ENCODE measurements at regions not wholly inside any gene's neighbourhood (a gene's known extent, or its start where the extent isn't known, plus 50 kb on each side); places are given as distances from the start of the nearest gene placed in this dataset.

DNA sequence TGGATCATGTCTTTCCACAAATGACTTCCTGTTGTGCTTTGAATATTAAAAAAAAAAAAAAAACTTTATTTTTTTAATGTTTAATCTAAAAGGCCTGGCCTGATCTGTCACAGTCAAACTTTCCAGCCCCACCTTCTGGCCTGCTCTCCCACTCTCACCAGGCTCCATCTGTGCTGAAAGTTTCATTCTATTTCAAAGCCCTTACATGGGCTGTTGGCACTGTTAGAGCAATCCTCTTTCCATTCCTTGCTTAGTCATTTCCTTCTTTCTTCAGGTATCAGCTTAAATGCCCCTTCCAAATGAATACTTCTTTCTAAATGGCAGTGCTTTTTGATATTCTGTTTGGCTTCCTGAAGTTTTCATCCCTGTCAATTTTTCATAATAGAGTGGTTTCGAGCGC, 1104.8 kb upstream of the C9orf72 start (continued):
- no peak for TF ChIP-seq CTCF (IDR thresholded peaks at IDR 0.05 in 2 of 3, conservative IDR thresholded peaks at IDR 0.05 in 1 of 3; ENCODE audit: borderline replicate concordance in 1 of 3, insufficient read depth in 1 of 3, low read depth in 2 of 3, low read length in 2 of 3)
- TF ChIP-seq, protein P1, sequence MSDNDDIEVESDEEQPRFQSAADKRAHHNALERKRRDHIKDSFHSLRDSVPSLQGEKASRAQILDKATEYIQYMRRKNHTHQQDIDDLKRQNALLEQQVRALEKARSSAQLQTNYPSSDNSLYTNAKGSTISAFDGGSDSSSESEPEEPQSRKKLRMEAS (IDR thresholded peaks at IDR 0.05), result no peak

- H3K27ac ChIP-seq (ENCODE audit: low read depth, low read length), result no peak overlapping the region
- CTCF ChIA-PET, result no interaction called here
- TF ChIP-seq ZFX (IDR thresholded peaks at IDR 0.05), result no peak
- no peak for TF ChIP-seq SRF (IDR thresholded peaks at IDR 0.05; ENCODE audit: low read depth)
- no peak for TF ChIP-seq CEBPB (IDR thresholded peaks at IDR 0.05; ENCODE audit: low read depth)
- TF ChIP-seq SIN3A (IDR thresholded peaks at IDR 0.05; ENCODE audit: low read depth), result no peak
- no peak for TF ChIP-seq FOSL1 (IDR thresholded peaks at IDR 0.05; ENCODE audit: low read depth)
- TF ChIP-seq CBX3 (IDR thresholded peaks at IDR 0.05; ENCODE audit: low read depth), result no peak
- no peak for TF ChIP-seq RAD21 (IDR thresholded peaks at IDR 0.05; ENCODE audit: low read depth)
- no peak for TF ChIP-seq ZBTB33 (IDR thresholded peaks at IDR 0.05; ENCODE audit: extremely low read depth, insufficient replicate concordance, low read length)
- TF ChIP-seq, protein P2, sequence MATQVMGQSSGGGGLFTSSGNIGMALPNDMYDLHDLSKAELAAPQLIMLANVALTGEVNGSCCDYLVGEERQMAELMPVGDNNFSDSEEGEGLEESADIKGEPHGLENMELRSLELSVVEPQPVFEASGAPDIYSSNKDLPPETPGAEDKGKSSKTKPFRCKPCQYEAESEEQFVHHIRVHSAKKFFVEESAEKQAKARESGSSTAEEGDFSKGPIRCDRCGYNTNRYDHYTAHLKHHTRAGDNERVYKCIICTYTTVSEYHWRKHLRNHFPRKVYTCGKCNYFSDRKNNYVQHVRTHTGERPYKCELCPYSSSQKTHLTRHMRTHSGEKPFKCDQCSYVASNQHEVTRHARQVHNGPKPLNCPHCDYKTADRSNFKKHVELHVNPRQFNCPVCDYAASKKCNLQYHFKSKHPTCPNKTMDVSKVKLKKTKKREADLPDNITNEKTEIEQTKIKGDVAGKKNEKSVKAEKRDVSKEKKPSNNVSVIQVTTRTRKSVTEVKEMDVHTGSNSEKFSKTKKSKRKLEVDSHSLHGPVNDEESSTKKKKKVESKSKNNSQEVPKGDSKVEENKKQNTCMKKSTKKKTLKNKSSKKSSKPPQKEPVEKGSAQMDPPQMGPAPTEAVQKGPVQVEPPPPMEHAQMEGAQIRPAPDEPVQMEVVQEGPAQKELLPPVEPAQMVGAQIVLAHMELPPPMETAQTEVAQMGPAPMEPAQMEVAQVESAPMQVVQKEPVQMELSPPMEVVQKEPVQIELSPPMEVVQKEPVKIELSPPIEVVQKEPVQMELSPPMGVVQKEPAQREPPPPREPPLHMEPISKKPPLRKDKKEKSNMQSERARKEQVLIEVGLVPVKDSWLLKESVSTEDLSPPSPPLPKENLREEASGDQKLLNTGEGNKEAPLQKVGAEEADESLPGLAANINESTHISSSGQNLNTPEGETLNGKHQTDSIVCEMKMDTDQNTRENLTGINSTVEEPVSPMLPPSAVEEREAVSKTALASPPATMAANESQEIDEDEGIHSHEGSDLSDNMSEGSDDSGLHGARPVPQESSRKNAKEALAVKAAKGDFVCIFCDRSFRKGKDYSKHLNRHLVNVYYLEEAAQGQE (IDR thresholded peaks at IDR 0.05; ENCODE audit: low read depth), result no peak
- TF ChIP-seq EZH2 (IDR thresholded peaks at IDR 0.05), result no peak
- TF ChIP-seq, protein P3, sequence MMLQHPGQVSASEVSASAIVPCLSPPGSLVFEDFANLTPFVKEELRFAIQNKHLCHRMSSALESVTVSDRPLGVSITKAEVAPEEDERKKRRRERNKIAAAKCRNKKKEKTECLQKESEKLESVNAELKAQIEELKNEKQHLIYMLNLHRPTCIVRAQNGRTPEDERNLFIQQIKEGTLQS (IDR thresholded peaks at IDR 0.05), result no peak
- no peak for TF ChIP-seq ZNF274 (IDR thresholded peaks at IDR 0.05; ENCODE audit: low read depth, low read length)
- TF ChIP-seq ELF1 (IDR thresholded peaks at IDR 0.05; ENCODE audit: borderline replicate concordance, low read depth), result no peak
- no peak overlapping the region for H3K4me3 ChIP-seq (replicated peaks in 1 of 2; ENCODE audit: low read depth in 1 of 2, low read length in 2 of 2)
- RAD21 ChIA-PET (ENCODE audit: low non-redundant PET in 1 of 2, low total read pairs in 2 of 2, uncharacterized antibody in 2 of 2, unreplicated experiment in 2 of 2), result no interaction called here
- no TSS peak for BruUV-seq (replicated peaks)
- no peaks in the 10 kb centered on the region for H3K36me3 ChIP-seq (ENCODE audit: control insufficient read depth in 1 of 2, insufficient read depth in 2 of 2, low read length in 2 of 2)
- no peak for ATAC-seq
- no peak overlapping the region for H3K4me2 ChIP-seq (ENCODE audit: low read length)
- no peaks in the 10 kb centered on the region for H3K9me3 ChIP-seq (ENCODE audit: control insufficient read depth in 1 of 2, insufficient read depth in 1 of 2, low read depth in 1 of 2, low read length in 2 of 2)
- no peaks in the 10 kb centered on the region for H3K79me2 ChIP-seq (ENCODE audit: insufficient read depth, low read length)
- DNase-seq (ENCODE audit: low read depth, low spot score), result no peak
- H3K9ac ChIP-seq (ENCODE audit: low read length), result no peak overlapping the region
- H3K9me2 ChIP-seq (ENCODE audit: insufficient read depth), result no peaks in the 10 kb centered on the region
- no peaks in the 10 kb centered on the region for H3K27me3 ChIP-seq (ENCODE audit: insufficient read depth, low read length)
- POLR2A ChIA-PET, result no interaction called here
- H2AFZ ChIP-seq (ENCODE audit: low read depth, low read length, poor library complexity, severe bottlenecking), result no peak overlapping the region
- intact Hi-C loops (cut with micrococcal nuclease), result no loop called here
- H3K4me1 ChIP-seq (ENCODE audit: control insufficient read depth in 1 of 2, insufficient read depth in 2 of 2, low read length in 2 of 2), result no peaks in the 10 kb centered on the region
- no peaks in the 10 kb centered on the region for H4K20me1 ChIP-seq (ENCODE audit: insufficient read depth)
Measured at GRCh38 chr9:28688172-28688571, 1114.9 kb upstream of the C9orf72 start.
